Natural killer cell treated with Interleukin-12 subunit alpha and Interleukin-12 subunit beta and Interleukin-15 and Interleukin-18, amount 100 ng/mL, for 72 hours (primary cell): ENCODE measurements at regions not wholly inside any gene's neighbourhood (a gene's known extent, or its start where the extent isn't known, plus 50 kb on each side); places are given as distances from the start of the nearest gene placed in this dataset.
"Not testable (repeated sequence)": the region's sequence is repeated elsewhere in the genome, so short reads cannot be mapped to it uniquely, and the experiment has no call there.

Source experiments
- ATAC-seq, 2 donors: fragments of 150-1000 bp; cut with Tn5 transposase in 1 of 2; sonication (Bioruptor Pico), chemical (Tn5 transposase) in 1 of 2; 2 replicates each; pipeline ENCODE4 v1.10.0; 2021
- DNase-seq: peaks from one replicate; pipeline ENCODE4 v3.0.0; 2022; ENCODE audit warnings: low spot score
- H3K27ac Mint-ChIP-seq, 2 donors: 1 replicate in 1 of 2; 2 replicates in 1 of 2; pipeline ENCODE4 v1.8.0; 2022; ENCODE audit warnings: mixed read lengths in 2 of 2, mild to moderate bottlenecking in 1 of 2, moderate library complexity in 1 of 2
- H3K27me3 Mint-ChIP-seq, 2 donors: 1 replicate in 1 of 2; 2 replicates in 1 of 2; pipeline ENCODE4 v1.8.0; 2022; ENCODE audit warnings: mixed read lengths in 2 of 2
- H3K36me3 Mint-ChIP-seq: one replicate; pipeline ENCODE4 v1.8.0; 2022; ENCODE audit warnings: mixed read lengths
- H3K4me1 Mint-ChIP-seq, 2 donors: 1 replicate in 1 of 2; 2 replicates in 1 of 2; pipeline ENCODE4 v1.8.0; 2022; ENCODE audit warnings: low read depth in 2 of 2, mixed read lengths in 2 of 2, mild to moderate bottlenecking in 1 of 2
- H3K4me3 Mint-ChIP-seq: one replicate; pipeline ENCODE4 v1.8.0; 2022; ENCODE audit warnings: mixed read lengths
- H3K9me3 Mint-ChIP-seq: 2 replicates; pipeline ENCODE4 v1.8.0; 2022; ENCODE audit warnings: mixed read lengths

DNA sequence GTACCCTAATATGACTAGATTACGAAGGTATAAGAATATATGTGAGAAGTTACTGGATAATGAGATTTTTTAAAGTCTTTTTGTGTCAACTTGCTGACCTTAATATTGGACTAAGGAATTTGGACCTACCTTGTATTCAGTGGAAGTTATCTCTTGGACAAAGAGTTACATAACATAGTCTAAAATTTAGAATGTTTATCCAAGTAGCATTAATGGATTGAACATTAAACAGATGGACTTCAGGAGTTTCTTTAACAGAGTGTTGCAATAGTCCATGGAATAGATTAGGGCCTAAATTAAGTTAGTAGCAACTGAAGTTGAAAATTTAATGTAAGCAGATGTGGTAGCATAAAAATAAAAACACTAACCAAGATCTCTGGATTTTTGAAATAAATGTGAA lies 266.4 kb downstream of the PYDC2 start:
- no peak for ATAC-seq
- peaks cover 29% of the 10 kb centered on the region for H3K9me3 Mint-ChIP-seq

DNA sequence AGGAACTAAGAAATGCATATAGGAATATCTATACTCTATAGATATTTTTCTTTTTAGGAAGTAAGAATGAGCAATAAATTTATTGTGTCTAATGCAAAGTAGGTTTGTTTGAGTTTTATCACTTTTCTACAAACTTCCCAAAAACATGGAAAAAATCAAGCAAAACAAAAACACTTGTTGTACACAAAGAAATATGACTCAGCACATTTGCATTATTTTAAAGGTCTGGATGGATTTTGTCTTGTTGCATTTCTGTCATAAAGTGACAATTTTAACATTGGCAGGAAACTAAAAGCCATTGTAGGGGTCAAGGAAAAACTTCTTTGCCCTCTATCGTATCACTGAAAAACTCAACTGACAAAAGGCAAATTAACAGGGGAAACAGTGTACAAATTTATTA lies 267.2 kb downstream of the PYDC2 start:
- H3K4me3 Mint-ChIP-seq, result no peak overlapping the region
- ATAC-seq (no peak), DNase-seq (no peak)
- H3K27me3 Mint-ChIP-seq, result no peaks in the 10 kb centered on the region
- H3K9me3 Mint-ChIP-seq, result peaks cover 32% of the 10 kb centered on the region
- peaks cover 6% of the 10 kb centered on the region for H3K36me3 Mint-ChIP-seq
- no peaks in the 10 kb centered on the region for H3K4me1 Mint-ChIP-seq
- no peak overlapping the region for H3K27ac Mint-ChIP-seq

More for the DNA sequence above, 266.4 kb downstream of the PYDC2 start:
- DNase-seq, result no peak
- H3K27me3 Mint-ChIP-seq, result no peaks in the 10 kb centered on the region
- no peaks in the 10 kb centered on the region for H3K4me1 Mint-ChIP-seq
- no peak overlapping the region for H3K4me3 Mint-ChIP-seq
- no peak overlapping the region for H3K27ac Mint-ChIP-seq
- H3K36me3 Mint-ChIP-seq, result no peaks in the 10 kb centered on the region

DNA sequence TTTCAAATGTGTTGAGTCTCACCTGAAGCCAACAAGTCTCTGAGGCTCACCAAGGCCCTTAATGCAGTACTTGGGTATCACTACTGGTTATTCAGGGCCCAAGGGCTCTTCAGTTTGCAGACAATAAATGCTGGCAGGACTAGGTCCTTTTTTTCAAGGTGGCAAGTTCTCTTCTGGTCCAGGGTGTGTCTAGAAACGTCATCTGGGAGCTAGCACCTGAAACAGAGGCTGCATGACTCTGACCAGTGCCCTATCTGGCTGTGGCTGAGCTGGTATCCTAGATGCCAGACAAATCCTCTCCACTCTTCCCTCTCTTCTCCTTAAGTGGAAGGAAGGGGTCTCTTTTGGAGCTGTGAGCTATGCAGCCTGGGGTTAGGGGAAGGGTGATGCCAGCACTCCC lies 276.8 kb downstream of the PYDC2 start:
- DNase-seq, result no peak
- no peaks in the 10 kb centered on the region for H3K27me3 Mint-ChIP-seq
- ATAC-seq, result no peak
- peaks cover 8% of the 10 kb centered on the region for H3K36me3 Mint-ChIP-seq
- no peak overlapping the region for H3K4me3 Mint-ChIP-seq
- no peak overlapping the region for H3K27ac Mint-ChIP-seq
- H3K9me3 Mint-ChIP-seq, result peaks cover 22% of the 10 kb centered on the region
- H3K4me1 Mint-ChIP-seq, result no peaks in the 10 kb centered on the region

DNA sequence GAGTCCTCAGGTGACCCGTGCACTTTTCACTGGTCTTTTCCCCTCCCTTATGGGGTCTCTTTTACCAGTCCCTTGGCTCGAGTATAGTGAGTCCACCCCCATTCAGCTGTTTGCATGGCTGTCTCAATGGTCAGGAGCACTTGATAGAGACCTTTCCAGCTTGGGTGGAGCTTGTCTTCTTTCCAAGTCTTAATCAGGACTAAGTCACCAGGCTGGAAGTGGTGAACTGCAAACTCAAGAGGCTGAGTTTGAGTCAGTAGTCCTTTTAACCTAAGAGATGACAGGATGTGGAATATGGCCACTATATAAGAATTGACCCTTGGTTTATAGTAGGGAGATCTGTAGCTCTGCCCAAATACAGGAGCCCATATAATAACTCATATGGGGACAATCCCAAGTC lies 279.7 kb downstream of the PYDC2 start:
- Mint-ChIP-seq H3K4me3 (no peak overlapping the region), H3K27ac (no peak overlapping the region), H3K36me3 (peaks cover 4% of the 10 kb centered on the region), H3K27me3 (no peaks in the 10 kb centered on the region), H3K9me3 (peaks cover 25% of the 10 kb centered on the region), H3K4me1 (no peaks in the 10 kb centered on the region)
- DNase-seq (no peak), ATAC-seq (no peak)

DNA sequence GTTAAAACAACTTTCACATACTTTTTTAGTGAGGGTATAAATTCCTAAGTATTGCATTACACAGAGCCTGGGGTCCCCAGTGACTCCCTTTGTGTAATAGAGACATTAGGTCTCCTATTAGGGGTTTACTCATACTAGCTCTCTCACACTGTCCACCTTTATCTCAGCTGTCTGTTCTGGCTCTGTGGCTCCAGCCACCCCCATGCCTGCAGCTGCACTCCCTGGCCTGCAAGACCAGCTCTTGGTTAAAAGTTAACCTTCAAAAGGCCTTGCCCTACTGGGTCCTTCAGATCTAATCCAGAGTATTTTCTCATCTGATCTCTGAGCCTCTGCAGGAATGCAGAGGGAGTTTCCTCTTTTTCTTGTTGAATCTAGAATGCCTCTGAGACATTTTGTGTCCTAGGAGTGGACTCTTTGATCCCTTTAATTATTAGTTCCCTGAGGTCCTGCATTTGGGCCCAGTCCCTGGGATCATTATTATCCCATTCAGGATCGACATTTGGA lies 280.9 kb downstream of the PYDC2 start:
- not testable (repeated sequence) for H3K4me1 Mint-ChIP-seq

DNA sequence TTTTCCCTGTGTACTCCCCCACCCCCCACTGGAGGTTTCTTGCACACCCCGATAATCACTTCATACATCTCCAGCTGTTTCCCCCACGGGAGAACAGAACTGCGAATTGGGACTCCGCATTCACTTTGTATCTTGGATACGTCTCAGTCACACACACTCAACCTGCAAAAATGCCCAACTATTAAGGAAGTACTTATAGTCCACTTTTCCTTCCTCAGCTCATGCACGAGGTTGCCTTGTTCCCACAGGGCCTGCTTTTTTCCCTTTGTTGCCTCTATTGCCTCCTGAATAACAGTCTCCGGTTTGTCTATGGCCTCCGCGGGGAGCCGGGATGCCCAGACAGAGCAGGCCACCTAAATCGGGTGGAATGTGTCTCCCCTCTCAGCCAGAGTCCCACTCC lies 282.3 kb downstream of the PYDC2 start:
- H3K27me3 Mint-ChIP-seq, result no peaks in the 10 kb centered on the region
- H3K4me3 Mint-ChIP-seq, result no peak overlapping the region
- no peaks in the 10 kb centered on the region for H3K4me1 Mint-ChIP-seq
- H3K36me3 Mint-ChIP-seq, result no peaks in the 10 kb centered on the region
- no peak overlapping the region for H3K27ac Mint-ChIP-seq
- H3K9me3 Mint-ChIP-seq, result peaks cover 27% of the 10 kb centered on the region
- ATAC-seq, result no peak
- no peak for DNase-seq

More for the DNA sequence above, 280.9 kb downstream of the PYDC2 start:
- H3K9me3 Mint-ChIP-seq, result peaks cover 20% of the 10 kb centered on the region
- H3K27me3 Mint-ChIP-seq, H3K27ac Mint-ChIP-seq, DNase-seq, H3K36me3 Mint-ChIP-seq, ATAC-seq, H3K4me3 Mint-ChIP-seq: not testable (repeated sequence)

DNA sequence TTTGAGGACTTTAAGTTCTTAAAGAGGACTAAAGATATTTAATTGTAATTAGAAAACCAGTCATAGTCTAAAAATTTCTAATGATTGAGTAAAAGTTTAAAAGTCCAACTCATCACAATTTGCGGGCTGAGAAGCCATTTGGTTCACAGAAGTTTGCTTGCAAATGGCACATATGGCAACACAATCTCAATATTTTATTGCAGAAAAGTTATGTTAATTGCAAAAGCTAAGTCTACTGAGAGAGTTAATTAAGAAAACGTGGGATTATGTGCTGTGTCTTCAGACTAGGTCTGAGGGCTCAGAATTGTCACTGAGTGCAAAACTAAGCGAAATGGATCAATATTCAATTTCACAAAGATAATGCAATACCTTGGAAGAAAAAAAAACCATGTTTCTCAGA lies 289.7 kb downstream of the PYDC2 start:
- DNase-seq, result no peak
- Mint-ChIP-seq H3K9me3 (peaks cover 11% of the 10 kb centered on the region), H3K4me3 (no peak overlapping the region), H3K4me1 (no peaks in the 10 kb centered on the region), H3K27ac (no peak overlapping the region), H3K27me3 (no peaks in the 10 kb centered on the region), H3K36me3 (peaks cover 11% of the 10 kb centered on the region)
- no peak for ATAC-seq

DNA sequence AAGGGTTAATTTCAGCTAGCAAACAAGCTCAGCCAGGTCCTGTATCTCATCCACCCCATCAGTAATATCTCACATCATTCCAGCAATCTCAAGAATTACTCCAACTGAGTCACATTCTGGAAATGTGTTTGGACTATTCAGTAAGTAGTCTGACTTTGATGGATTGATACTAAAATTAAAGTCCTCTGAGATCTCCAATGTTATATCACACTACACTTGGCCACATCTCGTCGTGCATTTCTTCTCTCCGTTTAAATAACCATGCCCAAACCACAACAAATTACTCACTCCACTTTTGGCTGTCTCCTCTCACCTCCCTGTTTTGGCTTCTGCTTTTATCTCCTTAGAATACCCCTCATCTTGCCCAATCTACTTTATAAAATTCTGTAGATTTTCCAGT lies 292.2 kb downstream of the PYDC2 start:
- H3K4me3 Mint-ChIP-seq, result no peak overlapping the region
- no peak overlapping the region for H3K27ac Mint-ChIP-seq
- ATAC-seq, result no peak

DNA sequence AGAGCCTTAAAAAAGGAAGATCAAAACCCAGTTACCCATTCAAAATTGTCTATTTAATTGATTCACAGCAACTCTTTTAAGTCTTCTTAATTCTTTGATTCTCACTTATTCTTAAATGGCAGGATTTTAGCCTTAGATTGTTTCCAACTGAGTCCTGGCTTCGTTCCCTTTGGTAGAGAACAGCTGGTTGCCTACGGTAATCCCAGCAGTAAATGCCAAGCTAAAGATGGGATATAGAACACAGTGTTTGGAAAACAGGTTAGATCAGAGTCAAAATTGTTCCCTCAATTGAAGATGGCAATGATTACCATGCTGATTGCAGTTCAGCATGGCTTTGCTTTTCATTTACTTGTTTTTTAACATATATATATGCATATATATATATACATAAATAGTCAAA lies 300.9 kb downstream of the PYDC2 start:
- Mint-ChIP-seq H3K9me3 (peaks cover 21% of the 10 kb centered on the region), H3K27ac (no peak overlapping the region), H3K36me3 (no peaks in the 10 kb centered on the region), H3K4me1 (no peaks in the 10 kb centered on the region), H3K27me3 (no peaks in the 10 kb centered on the region), H3K4me3 (no peak overlapping the region)
- no peak for ATAC-seq
- no peak for DNase-seq

More for the DNA sequence above, 292.2 kb downstream of the PYDC2 start:
- H3K4me1 Mint-ChIP-seq, result no peaks in the 10 kb centered on the region
- H3K27me3 Mint-ChIP-seq, result no peaks in the 10 kb centered on the region
- peaks cover 9% of the 10 kb centered on the region for H3K9me3 Mint-ChIP-seq
- DNase-seq, result no peak
- peaks cover 11% of the 10 kb centered on the region for H3K36me3 Mint-ChIP-seq

DNA sequence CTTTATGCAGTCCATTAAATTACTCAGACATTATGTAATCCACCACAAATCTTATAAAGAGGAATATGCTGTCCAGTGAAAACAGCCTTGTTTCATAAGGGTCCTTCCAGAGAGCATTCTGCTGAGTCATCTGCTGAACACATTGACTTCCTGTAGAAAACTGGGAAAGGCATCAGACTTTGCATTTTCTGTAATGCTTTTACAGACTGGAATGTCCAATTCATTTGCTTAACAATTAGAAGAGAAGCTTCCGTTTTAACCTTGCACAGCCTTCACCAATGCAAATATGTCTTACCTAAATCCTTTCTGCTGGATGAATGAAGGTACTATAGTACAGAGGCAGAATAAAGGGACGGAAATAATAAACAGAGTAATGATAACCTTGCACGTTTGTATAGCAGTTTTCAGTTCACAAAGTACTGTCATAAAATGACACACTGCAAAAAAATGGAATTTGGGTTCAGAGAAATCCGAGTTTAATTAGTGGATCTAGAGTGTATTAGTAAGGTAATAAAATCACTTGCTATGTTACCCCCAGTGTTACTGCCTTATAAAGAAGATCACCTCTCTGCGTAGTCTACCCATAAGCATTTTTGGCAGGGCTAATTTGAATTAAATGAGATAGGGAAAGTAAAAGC lies 301.5 kb downstream of the PYDC2 start:
- no peak overlapping the region for H3K4me3 Mint-ChIP-seq
- no peaks in the 10 kb centered on the region for H3K4me1 Mint-ChIP-seq
- ATAC-seq, result no peak
- H3K27me3 Mint-ChIP-seq, result no peaks in the 10 kb centered on the region
- DNase-seq, result no peak
- no peak overlapping the region for H3K27ac Mint-ChIP-seq
- peaks cover 21% of the 10 kb centered on the region for H3K9me3 Mint-ChIP-seq
- no peaks in the 10 kb centered on the region for H3K36me3 Mint-ChIP-seq

DNA sequence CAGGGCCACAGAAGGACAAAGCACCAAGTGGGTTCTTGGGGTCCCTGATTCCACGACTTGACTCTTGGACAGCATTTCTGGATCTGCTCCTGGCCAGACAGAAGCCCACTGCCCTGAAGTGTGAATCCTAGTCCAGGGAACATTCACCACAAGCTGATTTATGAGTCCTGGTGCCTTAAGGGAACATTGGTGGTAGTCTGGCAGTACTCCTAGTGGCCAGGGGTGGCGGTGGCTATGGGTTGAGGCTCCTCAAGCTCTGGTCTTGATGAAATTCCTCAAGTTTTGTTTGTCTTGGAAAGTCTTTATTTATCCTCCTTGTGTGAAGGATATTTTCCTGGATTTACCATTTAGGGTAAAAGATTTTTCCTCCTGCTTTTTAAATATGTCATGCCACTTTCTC lies 307.5 kb downstream of the PYDC2 start:
- ATAC-seq (no peak), DNase-seq (no peak)
- no peaks in the 10 kb centered on the region for H3K27me3 Mint-ChIP-seq
- H3K4me1 Mint-ChIP-seq, result no peaks in the 10 kb centered on the region
- peaks cover 6% of the 10 kb centered on the region for H3K36me3 Mint-ChIP-seq
- H3K27ac Mint-ChIP-seq, result no peak overlapping the region
- H3K9me3 Mint-ChIP-seq, result peaks cover 30% of the 10 kb centered on the region
- H3K4me3 Mint-ChIP-seq, result no peak overlapping the region

DNA sequence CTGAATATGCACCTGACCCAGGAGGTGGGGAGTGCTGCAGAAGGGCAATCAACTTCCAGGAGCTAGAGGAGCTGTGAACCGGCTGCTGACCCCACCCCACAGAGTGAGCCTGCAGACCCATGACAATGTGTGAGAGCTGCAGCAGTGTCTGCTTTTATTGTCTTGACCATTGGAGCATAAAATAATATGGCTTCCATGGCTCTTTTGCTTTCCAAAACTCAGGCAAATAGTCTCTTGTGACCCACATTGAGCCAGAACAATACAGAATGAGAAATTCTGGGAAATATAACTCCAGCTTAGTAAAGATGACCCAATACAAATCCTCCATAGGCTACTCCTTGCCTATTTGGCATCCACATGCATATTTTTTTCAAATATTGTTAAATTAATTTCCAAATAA lies 309.6 kb downstream of the PYDC2 start:
- Mint-ChIP-seq H3K4me3 (no peak overlapping the region), H3K36me3 (peaks cover 6% of the 10 kb centered on the region), H3K4me1 (no peaks in the 10 kb centered on the region), H3K27ac (no peak overlapping the region), H3K9me3 (peaks cover 22% of the 10 kb centered on the region), H3K27me3 (no peaks in the 10 kb centered on the region)
- no peak for DNase-seq
- ATAC-seq, result no peak

DNA sequence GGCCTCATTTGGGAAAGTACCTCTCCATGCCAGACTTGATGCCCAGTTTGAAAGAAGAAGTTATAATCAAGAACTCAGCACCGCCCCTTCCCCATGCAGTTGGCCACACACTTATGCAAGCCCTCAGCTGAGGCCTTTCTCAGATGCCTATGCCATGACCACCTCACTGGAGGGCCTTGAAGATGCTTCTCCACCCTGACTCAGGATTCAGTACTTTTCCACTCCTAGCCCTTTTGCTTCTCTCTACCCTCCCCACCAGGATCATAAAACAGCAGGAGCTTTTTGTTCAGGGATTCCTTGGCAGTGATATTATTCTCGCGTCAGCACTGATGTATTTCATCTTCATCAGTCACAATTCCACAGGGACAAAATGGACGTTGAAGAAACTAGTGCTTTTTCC lies 313.5 kb downstream of the PYDC2 start:
- Mint-ChIP-seq H3K4me1 (no peaks in the 10 kb centered on the region), H3K27ac (no peak overlapping the region), H3K4me3 (no peak overlapping the region), H3K9me3 (peaks cover 21% of the 10 kb centered on the region), H3K36me3 (peaks cover 7% of the 10 kb centered on the region), H3K27me3 (no peaks in the 10 kb centered on the region)
- ATAC-seq (no peak), DNase-seq (no peak)

DNA sequence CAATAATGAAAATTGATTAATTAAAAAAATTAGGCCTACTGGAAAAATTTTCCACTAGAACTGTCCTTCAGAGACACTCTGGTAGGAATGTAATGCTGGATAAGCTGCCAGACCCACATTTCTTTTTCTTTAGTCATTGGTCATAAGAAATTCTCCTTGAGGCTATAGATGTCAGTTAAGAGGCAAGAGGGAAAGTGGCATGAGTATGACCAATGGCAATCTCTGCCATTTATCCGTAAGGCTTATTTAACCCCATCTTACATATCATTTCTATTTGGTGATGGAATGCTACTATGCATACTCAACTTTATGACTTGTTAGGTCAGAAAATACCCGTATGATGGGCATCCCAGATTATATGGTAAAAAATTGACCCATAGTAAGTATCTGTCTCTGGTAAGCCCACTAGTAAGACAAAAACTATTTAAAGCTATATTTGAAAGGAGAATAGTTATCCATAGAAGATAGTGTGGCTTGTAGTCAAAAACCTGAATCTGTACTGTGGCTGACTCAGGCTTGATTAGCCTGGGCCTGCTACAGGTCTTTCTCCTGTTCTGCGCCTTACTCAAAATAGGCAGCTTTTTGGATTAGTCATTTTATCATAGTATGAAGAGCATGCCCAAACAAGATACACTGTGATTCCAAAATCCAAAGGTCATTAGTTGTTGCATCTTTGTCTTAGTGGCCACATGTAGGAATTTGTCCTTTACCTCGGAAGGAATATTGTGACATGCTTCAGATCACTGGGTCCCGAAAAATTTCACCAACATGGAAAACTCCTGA lies 314.7 kb downstream of the PYDC2 start:
- Mint-ChIP-seq H3K27me3 (no peaks in the 10 kb centered on the region), H3K36me3 (peaks cover 10% of the 10 kb centered on the region), H3K4me3 (no peak overlapping the region), H3K4me1 (no peaks in the 10 kb centered on the region), H3K9me3 (peaks cover 16% of the 10 kb centered on the region), H3K27ac (no peak overlapping the region)
- ATAC-seq (no peak), DNase-seq (no peak)
